AG04450 (cell line): ENCODE measurements at regions not wholly inside any gene's neighbourhood (a gene's known extent, or its start where the extent isn't known, plus 50 kb on each side); places are given as distances from the start of the nearest gene placed in this dataset.

Experiments used
- CTCF ChIA-PET: fragments of 300-600, 350-600 bp; formaldehyde crosslinking; extraction: SDS; loops from one replicate; lab custom pipeline; 2022; ENCODE audit warnings: antibody characterized with exemption, inconsistent platforms; lab: Charles Lee
- POLR2A ChIA-PET: fragments of 350-600 bp; formaldehyde crosslinking; extraction: SDS; loops from one replicate; lab custom pipeline; 2021; ENCODE audit warnings: antibody characterized with exemption, inconsistent platforms; lab: Yijun Ruan, JAX
- DNase-seq: peaks from one replicate; pipeline ENCODE4 v3.0.0-alpha.2; 2011; ENCODE audit warnings: low read depth, low spot score
- H3K27ac ChIP-seq: one replicate; pipeline ENCODE4 v1.5.1; 2012; ENCODE audit warnings: low read depth, low read length, control low read depth
- H3K27me3 ChIP-seq: one replicate; pipeline ENCODE4 v1.6.0; 2012; ENCODE audit warnings: low read length; ENCODE audit not compliant: control insufficient read depth, insufficient read depth
- H3K4me3 ChIP-seq: 2 replicates; pipeline ENCODE4 v1.5.1; 2011; ENCODE audit warnings: mild to moderate bottlenecking, low read depth, low read length, control low read depth
- H3K9me3 ChIP-seq: 2 replicates; pipeline ENCODE4 v1.5.1; 2012; ENCODE audit warnings: low read length; ENCODE audit not compliant: control insufficient read depth, insufficient read depth
- CTCF ChIP-seq: IDR thresholded peaks from 2 replicates; pipeline ENCODE4 v1.5.1; 2011; ENCODE audit warnings: low read depth, low read length, control low read depth, inconsistent platforms

- Histone ChIP-seq H3K27ac (no peak overlapping the region), H3K9me3 (no peaks in the 10 kb centered on the region), H3K4me3 (no peak overlapping the region), H3K27me3 (no peaks in the 10 kb centered on the region)
- TF ChIP-seq CTCF, result no peak
- ChIA-PET CTCF (no interaction called here), POLR2A (no interaction called here)
- DNase-seq, result no peak
Measured at GRCh38 chr1:232463225-232463624, 166.7 kb downstream of the SIPA1L2 start.

- no peaks in the 10 kb centered on the region for H3K9me3 ChIP-seq
- H3K27me3 ChIP-seq, result no peaks in the 10 kb centered on the region
- no peak for TF ChIP-seq CTCF
- no peak overlapping the region for H3K4me3 ChIP-seq
- no peak overlapping the region for H3K27ac ChIP-seq
- no peak for DNase-seq
- ChIA-PET CTCF (no interaction called here), POLR2A (no interaction called here)
Measured at GRCh38 chr1:232462213-232462612, 167.7 kb downstream of the SIPA1L2 start.

DNA sequence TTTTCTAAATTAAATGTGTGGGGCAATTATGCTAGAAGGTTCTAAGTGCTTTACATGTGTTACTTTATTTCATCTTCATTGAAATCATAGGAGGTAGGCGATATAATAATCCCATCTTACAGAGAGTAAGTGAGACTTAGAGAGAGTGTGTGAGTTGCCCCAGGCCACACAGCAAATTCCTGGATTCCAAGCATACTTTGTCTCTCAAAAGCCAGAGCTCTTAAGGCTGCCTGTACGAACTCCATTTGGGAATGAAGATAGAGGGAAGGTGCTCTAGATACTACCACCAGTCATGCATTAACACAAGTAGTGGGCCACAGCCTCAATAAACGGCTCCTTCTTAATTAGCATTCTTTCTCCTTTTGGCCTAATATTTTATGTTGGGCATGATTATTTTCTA lies 170.1 kb downstream of the SIPA1L2 start:
- TF ChIP-seq CTCF, result no peak
- H3K9me3 ChIP-seq, result peaks cover 2% of the 10 kb centered on the region; the same call in 1 of the 2 replicates
- no peak for DNase-seq
- CTCF ChIA-PET, result interaction anchor here (1.0 kb wide), 1 partner anchor 594 kb away, joined by 3 read pairs; no protein-coding TSS in a partner anchor
- no peaks in the 10 kb centered on the region for H3K27me3 ChIP-seq
- no peak overlapping the region for H3K4me3 ChIP-seq
- no peak overlapping the region for H3K27ac ChIP-seq
- POLR2A ChIA-PET, result no interaction called here

- DNase-seq, result no peak
- no peaks in the 10 kb centered on the region for H3K27me3 ChIP-seq
- H3K4me3 ChIP-seq, result no peak overlapping the region
- POLR2A ChIA-PET, result no interaction called here
- CTCF ChIA-PET, result no interaction called here
- no peak for TF ChIP-seq CTCF
- peaks cover 2% of the 10 kb centered on the region; the same call in 1 of the 2 replicates for H3K9me3 ChIP-seq
- no peak overlapping the region for H3K27ac ChIP-seq
Measured at GRCh38 chr1:232459087-232459486, 170.8 kb downstream of the SIPA1L2 start.

- Histone ChIP-seq H3K9me3 (peaks cover 2% of the 10 kb centered on the region; the same call in 1 of the 2 replicates), H3K27me3 (no peaks in the 10 kb centered on the region), H3K4me3 (no peak overlapping the region), H3K27ac (no peak overlapping the region)
- ChIA-PET CTCF (no interaction called here), POLR2A (no interaction called here)
- no peak for TF ChIP-seq CTCF
- DNase-seq, result no peak
Measured at GRCh38 chr1:232457595-232457994, 172.3 kb downstream of the SIPA1L2 start.
